NB4 (cell line): ENCODE measurements at regions not wholly inside any gene's neighbourhood (a gene's known extent, or its start where the extent isn't known, plus 50 kb on each side); places are given as distances from the start of the nearest gene placed in this dataset.

Experiments
- DNase-seq: peaks from one replicate; pipeline ENCODE4 v3.0.0; 2010; ENCODE audit warnings: low read depth
- H3K4me3 ChIP-seq: one replicate; pipeline ENCODE4 v1.5.1; 2011; ENCODE audit warnings: mild to moderate bottlenecking, low read depth, low read length, moderate library complexity
- MYC ChIP-seq: IDR thresholded peaks from 2 replicates; pipeline ENCODE4 v1.6.1; 2011; ENCODE audit warnings: low read depth, low read length
- POLR2A ChIP-seq: IDR thresholded peaks from 2 replicates; pipeline ENCODE4 v1.6.1; 2011; ENCODE audit warnings: mild to moderate bottlenecking; ENCODE audit not compliant: insufficient read length; ENCODE audit errors: extremely low read depth
- TF ChIP-seq, protein P1 (sequence below): IDR thresholded peaks from 2 replicates; pipeline ENCODE4 v1.6.1; 2011; ENCODE audit warnings: low read depth, low read length
- TF ChIP-seq, protein P2 (sequence below): IDR thresholded peaks from one replicate; pipeline ENCODE4 v1.5.1; 2012; ENCODE audit warnings: low read depth, low read length

DNA sequence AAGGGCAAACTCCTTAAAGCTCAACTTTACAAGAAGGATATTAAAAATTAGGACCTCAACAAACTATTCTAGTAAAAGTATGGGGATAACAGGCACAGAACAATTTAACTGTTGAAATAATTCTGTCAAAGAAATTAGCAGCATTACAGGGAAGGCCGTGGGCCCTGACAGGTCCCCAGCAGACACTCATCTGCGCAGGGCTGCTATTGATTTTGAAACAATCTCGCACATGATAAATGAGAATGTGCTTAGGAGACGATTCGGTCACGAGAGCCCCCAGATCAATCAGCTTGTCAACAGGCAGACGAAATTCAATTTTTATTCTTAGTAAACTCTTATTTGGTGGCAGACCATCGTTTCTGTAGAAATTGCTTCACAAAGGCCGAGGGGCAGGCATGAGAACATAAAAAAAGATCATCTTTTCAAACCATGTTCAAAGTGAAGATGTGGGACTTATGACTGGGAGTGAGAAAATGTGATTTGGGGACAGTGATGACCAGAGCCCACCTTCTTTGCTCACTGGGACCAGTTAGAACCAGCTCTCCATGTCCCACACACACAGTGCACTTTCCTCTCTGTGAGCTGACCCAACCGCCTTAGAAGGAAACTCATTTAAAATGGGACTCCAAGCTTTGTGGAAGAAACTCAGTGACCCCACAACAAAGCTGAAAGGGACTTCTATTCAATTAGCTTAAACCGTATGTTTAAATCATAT lies 654.5 kb downstream of the TOX3 start:
- TF ChIP-seq MYC (no peak), POLR2A (no peak)
- TF ChIP-seq, protein P1, sequence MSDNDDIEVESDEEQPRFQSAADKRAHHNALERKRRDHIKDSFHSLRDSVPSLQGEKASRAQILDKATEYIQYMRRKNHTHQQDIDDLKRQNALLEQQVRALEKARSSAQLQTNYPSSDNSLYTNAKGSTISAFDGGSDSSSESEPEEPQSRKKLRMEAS, result no peak
- TF ChIP-seq, protein P2, sequence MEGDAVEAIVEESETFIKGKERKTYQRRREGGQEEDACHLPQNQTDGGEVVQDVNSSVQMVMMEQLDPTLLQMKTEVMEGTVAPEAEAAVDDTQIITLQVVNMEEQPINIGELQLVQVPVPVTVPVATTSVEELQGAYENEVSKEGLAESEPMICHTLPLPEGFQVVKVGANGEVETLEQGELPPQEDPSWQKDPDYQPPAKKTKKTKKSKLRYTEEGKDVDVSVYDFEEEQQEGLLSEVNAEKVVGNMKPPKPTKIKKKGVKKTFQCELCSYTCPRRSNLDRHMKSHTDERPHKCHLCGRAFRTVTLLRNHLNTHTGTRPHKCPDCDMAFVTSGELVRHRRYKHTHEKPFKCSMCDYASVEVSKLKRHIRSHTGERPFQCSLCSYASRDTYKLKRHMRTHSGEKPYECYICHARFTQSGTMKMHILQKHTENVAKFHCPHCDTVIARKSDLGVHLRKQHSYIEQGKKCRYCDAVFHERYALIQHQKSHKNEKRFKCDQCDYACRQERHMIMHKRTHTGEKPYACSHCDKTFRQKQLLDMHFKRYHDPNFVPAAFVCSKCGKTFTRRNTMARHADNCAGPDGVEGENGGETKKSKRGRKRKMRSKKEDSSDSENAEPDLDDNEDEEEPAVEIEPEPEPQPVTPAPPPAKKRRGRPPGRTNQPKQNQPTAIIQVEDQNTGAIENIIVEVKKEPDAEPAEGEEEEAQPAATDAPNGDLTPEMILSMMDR, result no peak
- no peak for DNase-seq
- no peak overlapping the region for H3K4me3 ChIP-seq

DNA sequence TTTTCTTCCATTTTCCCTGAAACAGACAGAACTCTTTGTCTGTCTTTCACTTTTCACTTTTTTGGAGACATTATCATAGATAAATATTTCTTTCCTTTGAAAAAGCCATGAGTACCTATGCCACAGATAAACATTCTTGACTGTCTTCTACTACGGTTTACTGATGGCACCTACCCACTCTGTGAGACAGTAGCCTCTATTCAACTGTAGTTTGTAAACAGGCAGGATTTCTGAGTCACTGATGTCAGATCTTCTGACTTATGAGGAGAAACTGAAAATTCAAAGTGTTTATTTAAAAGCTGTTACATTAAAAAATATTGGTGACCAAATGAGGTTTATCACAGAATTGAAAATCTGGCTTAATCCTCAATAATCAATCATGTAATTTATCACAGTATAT lies 658.4 kb downstream of the TOX3 start:
- DNase-seq, result no peak
- TF ChIP-seq, protein P1, result no peak
- TF ChIP-seq, protein P2, result no peak
- TF ChIP-seq POLR2A (no peak), MYC (no peak)
- H3K4me3 ChIP-seq, result no peak overlapping the region

DNA sequence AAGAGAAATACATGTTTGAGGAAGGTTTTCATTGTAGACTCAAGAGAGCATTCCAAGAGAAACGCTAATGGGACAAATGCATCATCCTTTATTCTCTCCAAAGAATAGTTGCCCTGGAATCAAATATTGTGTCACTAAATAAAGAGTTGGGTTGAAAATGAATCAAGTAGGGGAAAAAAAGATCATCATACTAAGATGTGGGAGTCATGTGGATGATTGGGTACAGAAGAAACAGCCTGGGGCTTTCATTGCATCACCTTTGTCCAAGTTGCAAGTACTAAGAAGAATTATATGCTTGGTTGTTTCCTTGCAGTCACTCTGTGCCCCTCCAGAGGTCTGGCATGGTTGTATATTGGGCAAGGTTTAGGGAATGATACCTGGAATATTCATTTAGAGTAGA lies 658.9 kb downstream of the TOX3 start:
- TF ChIP-seq MYC (no peak), POLR2A (no peak)
- TF ChIP-seq, protein P2, result no peak
- TF ChIP-seq, protein P1, result no peak
- DNase-seq, result no peak
- H3K4me3 ChIP-seq, result no peak overlapping the region

DNA sequence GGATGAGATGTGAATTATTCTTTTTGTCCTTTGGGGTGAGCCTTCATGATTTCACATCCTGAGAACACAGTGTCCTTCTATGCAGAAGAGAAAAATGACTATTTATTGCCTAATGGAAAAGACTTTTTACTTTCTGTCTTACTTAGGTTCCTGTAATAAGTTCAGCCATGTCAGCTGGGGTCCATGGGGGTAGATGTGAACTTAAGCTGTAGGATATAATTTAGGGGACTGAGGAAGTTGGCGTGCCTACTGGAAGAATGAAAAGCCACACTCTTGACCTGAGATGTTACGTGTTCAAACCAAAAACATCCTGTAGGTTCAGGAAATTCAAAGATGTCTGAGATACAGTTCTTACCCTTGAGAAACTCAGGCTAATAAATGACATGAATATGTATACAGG lies 660.5 kb downstream of the TOX3 start:
- H3K4me3 ChIP-seq, result no peak overlapping the region
- no peak for TF ChIP-seq POLR2A
- no peak for TF ChIP-seq MYC
- TF ChIP-seq, protein P2, result no peak
- TF ChIP-seq, protein P1, result no peak
- no peak for DNase-seq

DNA sequence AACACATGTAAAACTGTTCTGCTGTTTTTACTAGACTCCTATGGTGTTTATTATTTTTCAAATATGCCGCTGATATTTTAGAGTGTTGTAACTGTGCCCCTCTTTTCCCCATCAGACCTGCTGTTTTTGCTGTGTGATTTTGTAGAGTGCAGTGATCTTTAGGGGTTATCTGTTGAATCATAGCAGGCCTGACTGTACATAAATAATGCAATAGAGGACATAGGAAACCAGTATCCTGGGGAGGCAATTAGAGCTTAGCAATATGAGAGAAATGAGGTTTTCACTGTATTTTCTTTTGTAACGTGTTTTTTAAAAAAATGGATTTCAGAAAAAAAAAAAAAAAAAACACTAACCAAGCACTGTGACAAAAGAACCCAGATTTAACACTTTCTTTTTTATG lies 662.2 kb downstream of the TOX3 start:
- no peak overlapping the region for H3K4me3 ChIP-seq
- TF ChIP-seq, protein P1, result no peak
- TF ChIP-seq POLR2A (no peak), MYC (no peak)
- TF ChIP-seq, protein P2, result no peak
- no peak for DNase-seq
